ENCODE measurements at regions not wholly inside any gene's neighbourhood (a gene's known extent, or its start where the extent isn't known, plus 50 kb on each side); places are given as distances from the start of the nearest gene placed in this dataset.

DNA sequence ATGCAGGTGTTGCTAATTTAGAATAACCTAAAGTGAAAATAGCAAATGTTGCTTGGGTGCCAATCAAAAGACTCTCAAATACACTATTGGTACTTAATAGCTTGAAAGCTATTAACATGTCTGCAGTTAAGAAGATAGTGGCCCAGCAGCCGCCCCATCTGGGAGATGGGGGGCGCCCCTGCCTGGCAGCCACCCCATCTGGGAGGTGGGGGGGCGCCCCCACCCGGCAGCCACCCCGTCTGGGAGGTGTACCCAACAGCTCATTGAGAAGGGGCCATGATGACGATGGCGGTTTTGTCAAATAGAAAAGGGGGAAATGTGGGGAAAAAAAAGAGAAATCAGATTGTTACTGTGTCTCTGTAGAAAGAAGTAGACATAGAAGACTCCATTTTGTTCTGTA is 923.1 kb upstream of the MDGA2 start:
- Histone ChIP-seq H3K27ac (ENCODE audit: low read depth in 1 of 2, low read length in 2 of 2) (no peak overlapping the region), H3K27me3 (ENCODE audit: control insufficient read depth in 4 of 4, insufficient read depth in 4 of 4, low read length in 3 of 4) (no peaks in the 10 kb centered on the region), H3K9me3 (ENCODE audit: control insufficient read depth in 4 of 4, low read length in 3 of 4) (no peaks in the 10 kb centered on the region), H3K36me3 (ENCODE audit: control insufficient read depth in 4 of 4, insufficient read depth in 3 of 4, low read depth in 1 of 4, low read length in 3 of 4) (no peaks in the 10 kb centered on the region), H3K4me3 (ENCODE audit: low read depth in 1 of 3, low read length in 3 of 3) (no peak overlapping the region), H3K4me1 (ENCODE audit: control insufficient read depth in 4 of 4, insufficient read depth in 4 of 4, low read length in 3 of 4) (no peaks in the 10 kb centered on the region), H3K9ac (ENCODE audit: low read depth in 1 of 2, low read length in 2 of 2) (no peak overlapping the region)
- no peak for DNase-seq (ENCODE audit: low spot score)
- TF ChIP-seq RXRA (IDR thresholded peaks at IDR 0.05) = no peak
- TF ChIP-seq EGR1 (IDR thresholded peaks at IDR 0.05; ENCODE audit: low read depth in 2 of 2) = no peak
- TF ChIP-seq, protein P1, sequence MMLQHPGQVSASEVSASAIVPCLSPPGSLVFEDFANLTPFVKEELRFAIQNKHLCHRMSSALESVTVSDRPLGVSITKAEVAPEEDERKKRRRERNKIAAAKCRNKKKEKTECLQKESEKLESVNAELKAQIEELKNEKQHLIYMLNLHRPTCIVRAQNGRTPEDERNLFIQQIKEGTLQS (IDR thresholded peaks at IDR 0.05) = no peak
- no peak for TF ChIP-seq GABPA (IDR thresholded peaks at IDR 0.05 in 1 of 2, conservative IDR thresholded peaks at IDR 0.05 in 1 of 2)
- TF ChIP-seq, protein P2, sequence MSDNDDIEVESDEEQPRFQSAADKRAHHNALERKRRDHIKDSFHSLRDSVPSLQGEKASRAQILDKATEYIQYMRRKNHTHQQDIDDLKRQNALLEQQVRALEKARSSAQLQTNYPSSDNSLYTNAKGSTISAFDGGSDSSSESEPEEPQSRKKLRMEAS (IDR thresholded peaks at IDR 0.05) = no peak
- TF ChIP-seq YY1 (IDR thresholded peaks at IDR 0.05) = no peak
- TF ChIP-seq SP1 (IDR thresholded peaks at IDR 0.05) = no peak
- no peak for TF ChIP-seq JUND (IDR thresholded peaks at IDR 0.05)
- no peak for TF ChIP-seq HNF4A (conservative IDR thresholded peaks at IDR 0.05)
- TF ChIP-seq, protein P3, sequence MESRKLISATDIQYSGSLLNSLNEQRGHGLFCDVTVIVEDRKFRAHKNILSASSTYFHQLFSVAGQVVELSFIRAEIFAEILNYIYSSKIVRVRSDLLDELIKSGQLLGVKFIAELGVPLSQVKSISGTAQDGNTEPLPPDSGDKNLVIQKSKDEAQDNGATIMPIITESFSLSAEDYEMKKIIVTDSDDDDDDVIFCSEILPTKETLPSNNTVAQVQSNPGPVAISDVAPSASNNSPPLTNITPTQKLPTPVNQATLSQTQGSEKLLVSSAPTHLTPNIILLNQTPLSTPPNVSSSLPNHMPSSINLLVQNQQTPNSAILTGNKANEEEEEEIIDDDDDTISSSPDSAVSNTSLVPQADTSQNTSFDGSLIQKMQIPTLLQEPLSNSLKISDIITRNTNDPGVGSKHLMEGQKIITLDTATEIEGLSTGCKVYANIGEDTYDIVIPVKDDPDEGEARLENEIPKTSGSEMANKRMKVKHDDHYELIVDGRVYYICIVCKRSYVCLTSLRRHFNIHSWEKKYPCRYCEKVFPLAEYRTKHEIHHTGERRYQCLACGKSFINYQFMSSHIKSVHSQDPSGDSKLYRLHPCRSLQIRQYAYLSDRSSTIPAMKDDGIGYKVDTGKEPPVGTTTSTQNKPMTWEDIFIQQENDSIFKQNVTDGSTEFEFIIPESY (IDR thresholded peaks at IDR 0.05) = no peak
- no peak for TF ChIP-seq REST (IDR thresholded peaks at IDR 0.05)
- 84% methylated on average over 7 of the region's 7 CpGs for WGBS

GRCh38 chr14:48586099-48586498 is 910.7 kb upstream of the MDGA2 start:
- Histone ChIP-seq H3K27ac (ENCODE audit: low read depth in 1 of 2, low read length in 2 of 2) (no peak overlapping the region), H3K4me1 (ENCODE audit: control insufficient read depth in 4 of 4, insufficient read depth in 4 of 4, low read length in 3 of 4) (no peaks in the 10 kb centered on the region), H3K9ac (ENCODE audit: low read depth in 1 of 2, low read length in 2 of 2) (no peak overlapping the region), H3K4me3 (ENCODE audit: low read depth in 1 of 3, low read length in 3 of 3) (no peak overlapping the region), H3K36me3 (ENCODE audit: control insufficient read depth in 4 of 4, insufficient read depth in 3 of 4, low read depth in 1 of 4, low read length in 3 of 4) (no peaks in the 10 kb centered on the region), H3K9me3 (ENCODE audit: control insufficient read depth in 4 of 4, low read length in 3 of 4) (no peaks in the 10 kb centered on the region), H3K27me3 (ENCODE audit: control insufficient read depth in 4 of 4, insufficient read depth in 4 of 4, low read length in 3 of 4) (no peaks in the 10 kb centered on the region)
- 73% methylated on average over 1 of the region's 1 CpG for WGBS
- TF ChIP-seq RAD21 (IDR thresholded peaks at IDR 0.05) (no peak), REST (IDR thresholded peaks at IDR 0.05) (no peak), YY1 (IDR thresholded peaks at IDR 0.05) (no peak), RXRA (IDR thresholded peaks at IDR 0.05) (no peak), NR2F2 (IDR thresholded peaks at IDR 0.05) (no peak), EGR1 (IDR thresholded peaks at IDR 0.05; ENCODE audit: low read depth in 2 of 2) (no peak), JUND (IDR thresholded peaks at IDR 0.05) (no peak), HNF4A (conservative IDR thresholded peaks at IDR 0.05) (no peak), SP1 (IDR thresholded peaks at IDR 0.05) (no peak), GABPA (IDR thresholded peaks at IDR 0.05 in 1 of 2, conservative IDR thresholded peaks at IDR 0.05 in 1 of 2) (no peak), FOXA2 (IDR thresholded peaks at IDR 0.05) (no peak)
- TF ChIP-seq, protein P1 (IDR thresholded peaks at IDR 0.05) = no peak
- TF ChIP-seq, protein P4, sequence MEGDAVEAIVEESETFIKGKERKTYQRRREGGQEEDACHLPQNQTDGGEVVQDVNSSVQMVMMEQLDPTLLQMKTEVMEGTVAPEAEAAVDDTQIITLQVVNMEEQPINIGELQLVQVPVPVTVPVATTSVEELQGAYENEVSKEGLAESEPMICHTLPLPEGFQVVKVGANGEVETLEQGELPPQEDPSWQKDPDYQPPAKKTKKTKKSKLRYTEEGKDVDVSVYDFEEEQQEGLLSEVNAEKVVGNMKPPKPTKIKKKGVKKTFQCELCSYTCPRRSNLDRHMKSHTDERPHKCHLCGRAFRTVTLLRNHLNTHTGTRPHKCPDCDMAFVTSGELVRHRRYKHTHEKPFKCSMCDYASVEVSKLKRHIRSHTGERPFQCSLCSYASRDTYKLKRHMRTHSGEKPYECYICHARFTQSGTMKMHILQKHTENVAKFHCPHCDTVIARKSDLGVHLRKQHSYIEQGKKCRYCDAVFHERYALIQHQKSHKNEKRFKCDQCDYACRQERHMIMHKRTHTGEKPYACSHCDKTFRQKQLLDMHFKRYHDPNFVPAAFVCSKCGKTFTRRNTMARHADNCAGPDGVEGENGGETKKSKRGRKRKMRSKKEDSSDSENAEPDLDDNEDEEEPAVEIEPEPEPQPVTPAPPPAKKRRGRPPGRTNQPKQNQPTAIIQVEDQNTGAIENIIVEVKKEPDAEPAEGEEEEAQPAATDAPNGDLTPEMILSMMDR (IDR thresholded peaks at IDR 0.05; ENCODE audit: low read depth, low read length, missing input control) = no peak
- TF ChIP-seq, protein P2 (IDR thresholded peaks at IDR 0.05) = no peak
- TF ChIP-seq, protein P3 (IDR thresholded peaks at IDR 0.05) = no peak
- DNase-seq (ENCODE audit: low spot score) = no peak
